ENCODE measurements at regions not wholly inside any gene's neighbourhood (a gene's known extent, or its start where the extent isn't known, plus 50 kb on each side); places are given as distances from the start of the nearest gene placed in this dataset.

- Mint-ChIP-seq H3K4me3 (no peak overlapping the region), H3K27ac (no peak overlapping the region), H3K36me3 (no peaks in the 10 kb centered on the region), H3K9me3 (peaks cover 0 to 16% (median 6%) of the 10 kb centered on the region in 11 donors), H3K4me1 (no peaks in the 10 kb centered on the region), H3K27me3 (no peaks in the 10 kb centered on the region)
- Histone ChIP-seq H3K4me3 (ENCODE audit: low read length) (no peak overlapping the region), H3K36me3 (ENCODE audit: control insufficient read depth in 2 of 3, insufficient read depth in 3 of 3, low read length in 3 of 3) (no peaks in the 10 kb centered on the region), H3K27me3 (ENCODE audit: control insufficient read depth in 2 of 2, insufficient read depth in 2 of 2, low read length in 2 of 2) (no peaks in the 10 kb centered on the region), H3K9me3 (ENCODE audit: control insufficient read depth in 2 of 3, low read length in 3 of 3) (no peaks in the 10 kb centered on the region), H3K27ac (ENCODE audit: low read depth, low read length) (no peak overlapping the region), H3K4me1 (ENCODE audit: control insufficient read depth in 2 of 2, insufficient read depth in 2 of 2, low read length in 2 of 2) (no peaks in the 10 kb centered on the region)
- no peak for ATAC-seq
- CTCF ChIA-PET: no interaction called here
- POLR2A ChIA-PET: no interaction called here
- DNase-seq: no peak
- intact Hi-C loops (cut with micrococcal nuclease): no loop called here
Observed at GRCh38 chr18:52131845-52132244, 208.2 kb upstream of the DCC start.

- ATAC-seq (no peak), DNase-seq (no peak)
- Mint-ChIP-seq H3K36me3 (no peaks in the 10 kb centered on the region), H3K9me3 (peaks cover 0 to 31% (median 10%) of the 10 kb centered on the region in 11 donors), H3K4me3 (no peak overlapping the region), H3K4me1 (no peaks in the 10 kb centered on the region), H3K27ac (no peak overlapping the region), H3K27me3 (peaks cover 0 to 4% (median 0%) of the 10 kb centered on the region in 5 donors)
- Histone ChIP-seq H3K36me3 (ENCODE audit: control insufficient read depth in 2 of 3, insufficient read depth in 3 of 3, low read length in 3 of 3) (no peaks in the 10 kb centered on the region), H3K27ac (ENCODE audit: low read depth, low read length) (no peak overlapping the region), H3K27me3 (ENCODE audit: control insufficient read depth in 2 of 2, insufficient read depth in 2 of 2, low read length in 2 of 2) (no peaks in the 10 kb centered on the region), H3K4me1 (ENCODE audit: control insufficient read depth in 2 of 2, insufficient read depth in 2 of 2, low read length in 2 of 2) (no peaks in the 10 kb centered on the region), H3K9me3 (ENCODE audit: control insufficient read depth in 2 of 3, low read length in 3 of 3) (no peaks in the 10 kb centered on the region), H3K4me3 (ENCODE audit: low read length) (no peak overlapping the region)
- POLR2A ChIA-PET: no interaction called here
- intact Hi-C loops (cut with micrococcal nuclease): no loop called here
- CTCF ChIA-PET: no interaction called here
Observed at GRCh38 chr18:52136532-52136931, 203.5 kb upstream of the DCC start.

- H3K4me3 Mint-ChIP-seq: no peak overlapping the region
- no peaks in the 10 kb centered on the region for H3K4me1 Mint-ChIP-seq
- Histone ChIP-seq H3K36me3 (ENCODE audit: control insufficient read depth in 2 of 3, insufficient read depth in 3 of 3, low read length in 3 of 3) (no peaks in the 10 kb centered on the region), H3K4me1 (ENCODE audit: control insufficient read depth in 2 of 2, insufficient read depth in 2 of 2, low read length in 2 of 2) (no peaks in the 10 kb centered on the region), H3K27me3 (ENCODE audit: control insufficient read depth in 2 of 2, insufficient read depth in 2 of 2, low read length in 2 of 2) (no peaks in the 10 kb centered on the region), H3K9me3 (ENCODE audit: control insufficient read depth in 2 of 3, low read length in 3 of 3) (no peaks in the 10 kb centered on the region), H3K4me3 (ENCODE audit: low read length) (no peak overlapping the region), H3K27ac (ENCODE audit: low read depth, low read length) (no peak overlapping the region)
- H3K36me3 Mint-ChIP-seq: no peaks in the 10 kb centered on the region
- H3K27me3 Mint-ChIP-seq: peaks cover 0 to 4% (median 0%) of the 10 kb centered on the region in 5 donors
- no peak for ATAC-seq
- ChIA-PET CTCF (no interaction called here), POLR2A (no interaction called here)
- H3K27ac Mint-ChIP-seq: no peak overlapping the region
- DNase-seq: no peak
- intact Hi-C loops (cut with micrococcal nuclease): no loop called here
- peaks cover 3 to 34% (median 10%) of the 10 kb centered on the region in 11 donors for H3K9me3 Mint-ChIP-seq
Observed at GRCh38 chr18:52140986-52141385, 199.0 kb upstream of the DCC start.

GRCh38 chr18:52150050-52150449, 189.9 kb upstream of the DCC start:
- no peak overlapping the region for H3K27ac Mint-ChIP-seq

GRCh38 chr18:52152036-52152435, 188.0 kb upstream of the DCC start:
- no peak overlapping the region for H3K27ac ChIP-seq (ENCODE audit: low read depth, low read length)
- DNase-seq (no peak), ATAC-seq (no peak)
- Mint-ChIP-seq H3K4me1 (no peaks in the 10 kb centered on the region), H3K27ac (no peak overlapping the region), H3K27me3 (no peaks in the 10 kb centered on the region), H3K4me3 (no peak overlapping the region), H3K36me3 (no peaks in the 10 kb centered on the region), H3K9me3 (peaks cover 0 to 13% (median 4%) of the 10 kb centered on the region in 11 donors)
- H3K9me3 ChIP-seq (ENCODE audit: control insufficient read depth in 2 of 3, low read length in 3 of 3): no peaks in the 10 kb centered on the region
- H3K4me1 ChIP-seq (ENCODE audit: control insufficient read depth in 2 of 2, insufficient read depth in 2 of 2, low read length in 2 of 2): no peaks in the 10 kb centered on the region
- ChIA-PET POLR2A (no interaction called here), CTCF (no interaction called here)
- H3K36me3 ChIP-seq (ENCODE audit: control insufficient read depth in 2 of 3, insufficient read depth in 3 of 3, low read length in 3 of 3): no peaks in the 10 kb centered on the region
- intact Hi-C loops (cut with micrococcal nuclease): no loop called here
- H3K27me3 ChIP-seq (ENCODE audit: control insufficient read depth in 2 of 2, insufficient read depth in 2 of 2, low read length in 2 of 2): no peaks in the 10 kb centered on the region
- H3K4me3 ChIP-seq (ENCODE audit: low read length): no peak overlapping the region

More at GRCh38 chr18:52150050-52150449, 189.9 kb upstream of the DCC start:
- intact Hi-C loops (cut with micrococcal nuclease): no loop called here
- H3K36me3 Mint-ChIP-seq: no peaks in the 10 kb centered on the region
- no peaks in the 10 kb centered on the region for H3K36me3 ChIP-seq (ENCODE audit: control insufficient read depth in 2 of 3, insufficient read depth in 3 of 3, low read length in 3 of 3)
- no peaks in the 10 kb centered on the region for H3K27me3 ChIP-seq (ENCODE audit: control insufficient read depth in 2 of 2, insufficient read depth in 2 of 2, low read length in 2 of 2)
- H3K27me3 Mint-ChIP-seq: no peaks in the 10 kb centered on the region
- H3K4me1 Mint-ChIP-seq: no peaks in the 10 kb centered on the region
- ATAC-seq (no peak), DNase-seq (no peak)
- H3K4me1 ChIP-seq (ENCODE audit: control insufficient read depth in 2 of 2, insufficient read depth in 2 of 2, low read length in 2 of 2): no peaks in the 10 kb centered on the region
- no peak overlapping the region for H3K4me3 ChIP-seq (ENCODE audit: low read length)
- POLR2A ChIA-PET: no interaction called here
- H3K4me3 Mint-ChIP-seq: no peak overlapping the region
- peaks cover 0 to 15% (median 5%) of the 10 kb centered on the region in 11 donors for H3K9me3 Mint-ChIP-seq
- CTCF ChIA-PET: interaction anchor here (0.6 kb wide), 1 partner anchor 1712 kb away, joined by 3 read pairs; no protein-coding TSS in a partner anchor
- H3K9me3 ChIP-seq (ENCODE audit: control insufficient read depth in 2 of 3, low read length in 3 of 3): no peaks in the 10 kb centered on the region
- H3K27ac ChIP-seq (ENCODE audit: low read depth, low read length): no peak overlapping the region

GRCh38 chr18:52156166-52156565, 183.8 kb upstream of the DCC start:
- Mint-ChIP-seq H3K9me3 (peaks cover 0 to 9% (median 2%) of the 10 kb centered on the region in 11 donors), H3K27me3 (no peaks in the 10 kb centered on the region), H3K4me1 (no peaks in the 10 kb centered on the region), H3K27ac (no peak overlapping the region), H3K36me3 (no peaks in the 10 kb centered on the region), H3K4me3 (no peak overlapping the region)
- ATAC-seq (no peak), DNase-seq (no peak)
- no peaks in the 10 kb centered on the region for H3K36me3 ChIP-seq (ENCODE audit: control insufficient read depth in 2 of 3, insufficient read depth in 3 of 3, low read length in 3 of 3)
- no peaks in the 10 kb centered on the region for H3K4me1 ChIP-seq (ENCODE audit: control insufficient read depth in 2 of 2, insufficient read depth in 2 of 2, low read length in 2 of 2)
- H3K27ac ChIP-seq (ENCODE audit: low read depth, low read length): no peak overlapping the region
- no peak overlapping the region for H3K4me3 ChIP-seq (ENCODE audit: low read length)
- ChIA-PET CTCF (no interaction called here), POLR2A (no interaction called here)
- intact Hi-C loops (cut with micrococcal nuclease): no loop called here
- H3K9me3 ChIP-seq (ENCODE audit: control insufficient read depth in 2 of 3, low read length in 3 of 3): no peaks in the 10 kb centered on the region
- no peaks in the 10 kb centered on the region for H3K27me3 ChIP-seq (ENCODE audit: control insufficient read depth in 2 of 2, insufficient read depth in 2 of 2, low read length in 2 of 2)

GRCh38 chr18:52160636-52161035, 179.4 kb upstream of the DCC start:
- no peaks in the 10 kb centered on the region for H3K36me3 ChIP-seq (ENCODE audit: control insufficient read depth in 2 of 3, insufficient read depth in 3 of 3, low read length in 3 of 3)
- no peaks in the 10 kb centered on the region for H3K36me3 Mint-ChIP-seq
- POLR2A ChIA-PET: no interaction called here
- CTCF ChIA-PET: no interaction called here
- H3K27me3 Mint-ChIP-seq: no peaks in the 10 kb centered on the region
- no peak overlapping the region for H3K4me3 ChIP-seq (ENCODE audit: low read length)
- no peak overlapping the region for H3K27ac Mint-ChIP-seq
- peaks cover 2 to 17% (median 6%) of the 10 kb centered on the region in 11 donors for H3K9me3 Mint-ChIP-seq
- no peaks in the 10 kb centered on the region for H3K9me3 ChIP-seq (ENCODE audit: control insufficient read depth in 2 of 3, low read length in 3 of 3)
- ATAC-seq: no peak
- intact Hi-C loops (cut with micrococcal nuclease): no loop called here
- no peaks in the 10 kb centered on the region for H3K4me1 ChIP-seq (ENCODE audit: control insufficient read depth in 2 of 2, insufficient read depth in 2 of 2, low read length in 2 of 2)
- H3K27me3 ChIP-seq (ENCODE audit: control insufficient read depth in 2 of 2, insufficient read depth in 2 of 2, low read length in 2 of 2): no peaks in the 10 kb centered on the region
- H3K27ac ChIP-seq (ENCODE audit: low read depth, low read length): no peak overlapping the region
- H3K4me1 Mint-ChIP-seq: no peaks in the 10 kb centered on the region
- DNase-seq: no peak
- no peak overlapping the region for H3K4me3 Mint-ChIP-seq
